Astrocyte (in vitro differentiated cells and primary cell): ENCODE measurements at regions not wholly inside any gene's neighbourhood (a gene's known extent, or its start where the extent isn't known, plus 50 kb on each side); places are given as distances from the start of the nearest gene placed in this dataset.

Source experiments
- CTCF ChIP-seq: IDR thresholded peaks from 2 replicates; pipeline ENCODE4 v1.5.1; 2011; ENCODE audit warnings: low read depth, mild to moderate bottlenecking, inconsistent platforms, low read length, moderate library complexity; ENCODE audit not compliant: insufficient read depth
- EZH2 ChIP-seq: IDR thresholded peaks from 2 replicates; pipeline ENCODE4 v1.6.1; 2012; ENCODE audit warnings: mild to moderate bottlenecking, low read length, inconsistent platforms; ENCODE audit not compliant: insufficient read depth

GRCh38 chrX:55874807-55875206 is 157.3 kb downstream of the RRAGB start:
- no peak for TF ChIP-seq CTCF
- TF ChIP-seq EZH2 = no peak
